Gastrocnemius medialis (tissue), 4 donors: ENCODE measurements at regions not wholly inside any gene's neighbourhood (a gene's known extent, or its start where the extent isn't known, plus 50 kb on each side); places are given as distances from the start of the nearest gene placed in this dataset.

Source experiments
- ATAC-seq, 2 donors: fragments of 150-250 bp; one replicate each; pipeline ENCODE4 v1.9.1; 2016
- DNase-seq, 2 donors: peaks; one replicate each; pipeline ENCODE4 v3.0.0-alpha.2; 2019
- H3K27ac ChIP-seq, 4 donors: fragments of 200-600 bp; sonication (generic); 1 replicate in 1 of 4; 2 replicates in 3 of 4; pipeline ENCODE4 v1.5.1; 2016 to 2018; ENCODE audit warnings: mild to moderate bottlenecking in 2 of 4, moderate library complexity in 1 of 4
- H3K27me3 ChIP-seq, 3 donors: fragments of 200-600 bp; sonication (generic) in 2 of 3; 1 replicate in 1 of 3; 2 replicates in 2 of 3; pipeline versions ENCODE4 v1.5.1 to v1.6.0; 2016 to 2019; ENCODE audit warnings: mild to moderate bottlenecking in 1 of 3, moderate library complexity in 1 of 3
- H3K36me3 ChIP-seq, 2 donors: fragments of 200-600 bp; sonication (generic) in 1 of 2; one replicate each; pipeline ENCODE4 v1.5.1; 2017 to 2018
- H3K4me1 ChIP-seq, 2 donors: fragments of 200-600 bp; sonication (generic) in 1 of 2; one replicate each; pipeline ENCODE4 v1.5.1; 2016 to 2017; ENCODE audit warnings: mild to moderate bottlenecking in 2 of 2
- H3K4me3 ChIP-seq, 4 donors: fragments of 200-600 bp; sonication (generic) in 3 of 4; 1 replicate in 1 of 4; 2 replicates in 3 of 4; pipeline ENCODE4 v1.5.1; 2016 to 2019; ENCODE audit warnings: mild to moderate bottlenecking in 2 of 4
- H3K9me3 ChIP-seq, 3 donors: fragments of 200-600 bp; sonication (generic) in 2 of 3; 1 replicate in 1 of 3; 2 replicates in 2 of 3; pipeline ENCODE4 v1.5.1; 2016 to 2019
- POLR2A ChIP-seq, 2 donors: fragments of 450-650 bp; IDR thresholded peaks; one replicate each; pipeline ENCODE4 v1.6.1; 2017; ENCODE audit warnings: antibody characterized with exemption in 2 of 2, mild to moderate bottlenecking in 2 of 2, moderate library complexity in 2 of 2
- in situ Hi-C, 4 donors: fragments of 200-750 bp; cut with MboI; loops; one replicate each; pipeline versions ENCODE4 v1.15.0 to v1.8.0; 2017; ENCODE audit warnings: low sequenced_read_pairs in 4 of 4
- intact Hi-C: fragments of 100-400 bp; cut with DNase I; formaldehyde crosslinking; loops from one replicate; pipeline ENCODE4 v1.15.1; 2023; ENCODE audit warnings: low total_unique reads
- TF ChIP-seq, protein P1 (sequence below), 5 experiments: fragments of 450-650 bp in 3 of 5; fragments of 200-600 bp in 2 of 5; sonication (generic) in 2 of 5; IDR thresholded peaks in 4 of 5; conservative IDR thresholded peaks in 1 of 5; 1 replicate in 4 of 5; 2 replicates in 1 of 5; pipeline ENCODE4 v1.5.1; 2016 to 2019; ENCODE audit warnings: antibody characterized with exemption in 5 of 5, mild to moderate bottlenecking in 3 of 5, moderate library complexity in 3 of 5

DNA sequence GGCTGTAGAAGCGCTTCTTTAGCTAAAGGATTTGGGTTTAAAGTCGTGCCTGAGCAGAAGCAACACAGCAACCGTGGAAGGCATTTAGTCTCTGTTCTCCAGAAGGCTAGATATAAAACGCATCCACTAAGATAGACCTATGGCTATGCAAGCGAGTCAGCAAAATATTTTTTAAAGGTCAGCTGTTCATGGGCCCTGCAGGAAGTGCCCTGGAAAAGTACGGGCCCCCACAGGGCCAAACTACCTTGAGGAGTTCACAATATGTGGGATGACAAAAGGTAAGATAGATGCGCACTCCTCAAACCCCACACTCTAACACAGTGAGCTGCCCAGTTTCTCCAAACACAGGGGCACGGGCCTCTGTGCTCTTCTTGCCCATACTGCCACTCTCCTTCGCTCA is 261.6 kb downstream of the VPS13C start:
- Histone ChIP-seq H3K9me3 (no peaks in the 10 kb centered on the region), H3K27ac (no peak overlapping the region), H3K27me3 (no peaks in the 10 kb centered on the region), H3K36me3 (no peaks in the 10 kb centered on the region), H3K4me1 (no peaks in the 10 kb centered on the region), H3K4me3 (no peak overlapping the region)
- DNase-seq: no peak
- in situ Hi-C loops (no loop called here), intact Hi-C loops (no loop called here)
- ATAC-seq: no peak
- TF ChIP-seq POLR2A (IDR thresholded peaks at IDR 0.05): no peak
- TF ChIP-seq, protein P1, sequence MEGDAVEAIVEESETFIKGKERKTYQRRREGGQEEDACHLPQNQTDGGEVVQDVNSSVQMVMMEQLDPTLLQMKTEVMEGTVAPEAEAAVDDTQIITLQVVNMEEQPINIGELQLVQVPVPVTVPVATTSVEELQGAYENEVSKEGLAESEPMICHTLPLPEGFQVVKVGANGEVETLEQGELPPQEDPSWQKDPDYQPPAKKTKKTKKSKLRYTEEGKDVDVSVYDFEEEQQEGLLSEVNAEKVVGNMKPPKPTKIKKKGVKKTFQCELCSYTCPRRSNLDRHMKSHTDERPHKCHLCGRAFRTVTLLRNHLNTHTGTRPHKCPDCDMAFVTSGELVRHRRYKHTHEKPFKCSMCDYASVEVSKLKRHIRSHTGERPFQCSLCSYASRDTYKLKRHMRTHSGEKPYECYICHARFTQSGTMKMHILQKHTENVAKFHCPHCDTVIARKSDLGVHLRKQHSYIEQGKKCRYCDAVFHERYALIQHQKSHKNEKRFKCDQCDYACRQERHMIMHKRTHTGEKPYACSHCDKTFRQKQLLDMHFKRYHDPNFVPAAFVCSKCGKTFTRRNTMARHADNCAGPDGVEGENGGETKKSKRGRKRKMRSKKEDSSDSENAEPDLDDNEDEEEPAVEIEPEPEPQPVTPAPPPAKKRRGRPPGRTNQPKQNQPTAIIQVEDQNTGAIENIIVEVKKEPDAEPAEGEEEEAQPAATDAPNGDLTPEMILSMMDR (IDR thresholded peaks at IDR 0.05 in 4 of 5, conservative IDR thresholded peaks at IDR 0.05 in 1 of 5): no peak

DNA sequence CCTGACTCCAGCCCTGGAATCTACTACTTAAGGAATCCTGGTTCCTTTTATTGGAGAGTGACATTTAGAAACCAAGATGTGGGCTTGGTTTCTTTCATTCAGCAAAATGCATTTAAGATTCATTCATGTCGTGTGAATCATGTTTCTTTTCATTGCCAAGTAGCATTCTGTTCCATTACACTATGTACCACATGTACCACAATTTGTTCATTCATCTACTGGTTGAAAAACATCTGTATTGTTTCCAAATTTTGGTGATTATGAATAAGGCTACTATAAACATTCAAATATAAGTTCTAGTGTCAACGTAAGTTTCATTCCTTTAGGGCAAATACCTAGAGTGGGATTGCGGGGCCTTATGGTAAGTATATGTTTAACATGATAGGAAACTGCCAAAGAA is 264.2 kb downstream of the VPS13C start:
- Histone ChIP-seq H3K27ac (no peak overlapping the region), H3K4me1 (no peaks in the 10 kb centered on the region), H3K9me3 (no peaks in the 10 kb centered on the region), H3K36me3 (no peaks in the 10 kb centered on the region), H3K4me3 (no peak overlapping the region), H3K27me3 (no peaks in the 10 kb centered on the region)
- in situ Hi-C loops (no loop called here), intact Hi-C loops (no loop called here)
- no peak for DNase-seq
- TF ChIP-seq, protein P1 (IDR thresholded peaks at IDR 0.05 in 4 of 5, conservative IDR thresholded peaks at IDR 0.05 in 1 of 5): no peak
- no peak for TF ChIP-seq POLR2A (IDR thresholded peaks at IDR 0.05)
- peak in 1 of 2 donors; percentile 56 for ATAC-seq

DNA sequence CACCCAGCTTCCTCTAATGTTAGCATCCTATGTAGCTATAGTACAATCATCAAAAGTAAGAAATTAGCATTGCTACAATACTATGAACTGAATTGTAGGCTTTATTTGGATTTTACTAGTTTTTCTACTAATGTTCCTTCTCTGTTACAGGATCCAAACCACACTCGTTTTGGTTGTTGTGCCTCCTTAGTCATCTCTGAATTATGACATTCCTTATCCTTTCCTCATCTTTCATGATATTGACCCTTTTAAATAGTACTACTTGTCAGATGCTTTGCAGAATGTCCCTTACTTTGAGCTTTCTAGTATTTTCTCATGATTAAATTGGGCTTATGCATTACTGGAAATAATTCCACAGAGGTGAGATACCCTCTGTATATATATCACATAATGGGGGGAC is 265.4 kb downstream of the VPS13C start:
- intact Hi-C loops (no loop called here), in situ Hi-C loops (no loop called here)
- DNase-seq (no peak), ATAC-seq (peak in 1 of 2 donors; percentile 56)
- no peak for TF ChIP-seq POLR2A (IDR thresholded peaks at IDR 0.05)
- TF ChIP-seq, protein P1 (IDR thresholded peaks at IDR 0.05 in 4 of 5, conservative IDR thresholded peaks at IDR 0.05 in 1 of 5): no peak
- Histone ChIP-seq H3K9me3 (no peaks in the 10 kb centered on the region), H3K27me3 (no peaks in the 10 kb centered on the region), H3K4me3 (no peak overlapping the region), H3K27ac (no peak overlapping the region), H3K4me1 (no peaks in the 10 kb centered on the region), H3K36me3 (no peaks in the 10 kb centered on the region)

DNA sequence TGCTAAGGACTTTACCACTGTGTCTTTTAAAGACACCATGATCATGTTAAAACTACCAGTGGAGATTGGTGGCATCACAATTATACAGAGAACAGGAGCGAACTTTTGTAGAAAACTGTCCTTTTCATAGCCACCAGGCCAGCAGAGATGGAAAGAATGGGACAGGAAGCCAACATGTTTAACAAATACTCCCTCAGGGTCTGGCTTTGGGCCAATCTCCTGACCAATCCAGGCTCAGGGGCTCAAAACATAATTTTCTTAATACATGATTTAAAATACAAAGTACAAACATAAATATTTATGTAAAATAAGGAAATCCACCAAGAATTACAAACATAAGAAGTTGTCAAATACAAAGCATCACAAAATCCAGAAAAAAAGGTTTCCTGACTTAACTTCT is 266.0 kb downstream of the VPS13C start:
- ATAC-seq (no peak), DNase-seq (no peak)
- Histone ChIP-seq H3K27me3 (no peaks in the 10 kb centered on the region), H3K9me3 (no peaks in the 10 kb centered on the region), H3K4me1 (no peaks in the 10 kb centered on the region), H3K36me3 (no peaks in the 10 kb centered on the region), H3K4me3 (no peak overlapping the region), H3K27ac (no peak overlapping the region)
- TF ChIP-seq, protein P1 (IDR thresholded peaks at IDR 0.05 in 4 of 5, conservative IDR thresholded peaks at IDR 0.05 in 1 of 5): no peak
- no peak for TF ChIP-seq POLR2A (IDR thresholded peaks at IDR 0.05)
- in situ Hi-C loops: no loop called here
- intact Hi-C loops: no loop called here

DNA sequence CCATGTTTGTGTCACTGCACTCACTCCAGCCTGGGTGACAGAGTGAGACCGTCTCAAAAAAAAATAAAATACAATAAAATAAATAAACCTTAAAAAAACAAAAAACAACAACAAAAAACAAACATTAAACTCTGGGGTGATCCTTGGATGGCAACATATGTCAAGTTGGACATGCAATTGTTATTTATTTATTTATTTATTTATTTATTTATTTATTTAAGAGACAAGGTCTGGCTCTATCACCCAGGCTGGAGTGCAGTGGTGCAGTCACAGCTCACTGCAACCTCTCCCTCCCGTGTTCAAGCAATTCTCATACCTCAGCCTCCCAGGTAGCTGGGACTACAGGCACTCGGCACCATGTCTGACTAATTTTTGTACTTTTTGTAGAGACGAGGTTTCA is 275.5 kb downstream of the VPS13C start:
- intact Hi-C loops: no loop called here
- H3K36me3 ChIP-seq: no peaks in the 10 kb centered on the region
- in situ Hi-C loops: no loop called here
- no peaks in the 10 kb centered on the region for H3K9me3 ChIP-seq
- H3K4me1 ChIP-seq: no peaks in the 10 kb centered on the region
- no peak overlapping the region for H3K27ac ChIP-seq
- H3K4me3 ChIP-seq: no peak overlapping the region
- TF ChIP-seq, protein P1 (IDR thresholded peaks at IDR 0.05 in 4 of 5, conservative IDR thresholded peaks at IDR 0.05 in 1 of 5): no peak
- no peak for TF ChIP-seq POLR2A (IDR thresholded peaks at IDR 0.05)
- no peaks in the 10 kb centered on the region for H3K27me3 ChIP-seq
- ATAC-seq (no peak), DNase-seq (no peak)
